ENCODE measurements at regions not wholly inside any gene's neighbourhood (a gene's known extent, or its start where the extent isn't known, plus 50 kb on each side); places are given as distances from the start of the nearest gene placed in this dataset.
"Not testable (repeated sequence)": the region's sequence is repeated elsewhere in the genome, so short reads cannot be mapped to it uniquely, and the experiment has no call there.

DNA sequence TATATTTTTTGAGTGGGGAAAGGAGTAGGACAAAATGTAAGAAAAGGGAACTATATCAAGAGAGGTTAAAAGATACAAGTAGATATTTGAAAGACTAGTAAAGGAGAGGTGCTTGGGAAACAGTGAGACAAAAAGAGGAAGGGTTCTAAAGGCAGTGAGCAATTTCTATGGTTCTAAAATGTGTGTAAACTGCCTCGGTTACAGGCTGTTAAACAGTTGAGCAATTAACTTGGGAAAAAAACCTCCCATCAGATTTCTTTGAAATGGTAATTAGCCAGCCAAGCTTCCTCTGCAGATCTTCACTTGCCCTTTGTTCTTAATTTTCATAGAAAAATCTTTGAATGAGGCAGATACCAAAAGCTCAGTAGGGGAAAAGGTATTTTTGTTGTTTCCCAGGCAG, 238.7 kb upstream of the KCNH7 start:
- Histone ChIP-seq H3K9me3 (ENCODE audit: control insufficient read depth in 1 of 2, low read length in 2 of 2) (no peaks in the 10 kb centered on the region), H3K27ac (ENCODE audit: low read depth, low read length) (no peak overlapping the region), H3K36me3 (ENCODE audit: control insufficient read depth in 1 of 2, insufficient read depth in 2 of 2, low read length in 2 of 2) (no peaks in the 10 kb centered on the region), H3K4me3 (ENCODE audit: low read depth in 1 of 2, low read length in 2 of 2) (no peak overlapping the region), H3K9ac (ENCODE audit: low read depth in 1 of 2, low read length in 2 of 2) (no peak overlapping the region), H3K27me3 (ENCODE audit: control insufficient read depth in 1 of 2, insufficient read depth in 2 of 2, low read length in 2 of 2) (no peaks in the 10 kb centered on the region), H3K4me1 (ENCODE audit: control insufficient read depth in 1 of 2, insufficient read depth in 2 of 2, low read length in 2 of 2) (no peaks in the 10 kb centered on the region)

DNA sequence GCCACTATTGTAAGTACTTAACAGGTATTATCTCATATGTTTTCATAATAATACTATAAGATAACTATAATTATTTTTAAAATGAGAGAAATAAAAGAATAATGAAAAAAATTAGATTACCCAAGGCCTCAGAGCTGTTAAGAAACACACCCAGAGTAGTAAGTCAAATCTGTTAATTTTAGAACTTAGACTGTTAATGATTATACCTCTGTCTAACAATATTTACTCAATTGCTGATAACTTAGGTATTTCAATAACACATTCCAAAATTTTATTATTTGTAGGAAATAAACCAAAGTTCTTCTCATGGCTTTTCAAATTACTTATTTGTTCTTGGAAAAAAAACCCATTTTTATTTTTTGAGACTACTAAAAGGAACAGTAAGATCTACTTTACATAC, 227.5 kb upstream of the KCNH7 start:
- no peak overlapping the region for H3K27ac ChIP-seq (ENCODE audit: low read depth, low read length)
- no peak overlapping the region for H3K4me3 ChIP-seq (ENCODE audit: low read depth in 1 of 2, low read length in 2 of 2)

DNA sequence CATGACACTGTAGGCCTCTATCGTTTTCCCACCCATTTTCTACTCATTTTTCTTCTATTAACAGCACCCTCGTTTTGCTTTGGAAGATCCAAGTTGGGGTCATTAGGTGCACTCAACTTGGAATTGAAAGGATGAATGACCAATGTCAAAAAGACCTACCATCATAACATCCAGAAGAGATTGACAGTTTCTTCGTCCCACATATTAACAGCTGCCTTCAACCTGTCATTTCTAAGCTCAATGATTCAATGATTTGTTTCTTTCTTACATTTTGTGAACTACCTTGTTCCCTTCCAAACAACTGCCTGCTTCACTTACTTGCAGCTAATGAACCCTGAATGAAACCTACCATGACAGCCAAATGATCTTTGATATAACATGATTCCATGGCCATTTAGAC, 224.0 kb upstream of the KCNH7 start:
- H3K36me3 ChIP-seq (ENCODE audit: control insufficient read depth in 1 of 2, insufficient read depth in 2 of 2, low read length in 2 of 2), result no peaks in the 10 kb centered on the region
- H3K9me3 ChIP-seq (ENCODE audit: control insufficient read depth in 1 of 2, low read length in 2 of 2), result no peaks in the 10 kb centered on the region
- H3K4me1 ChIP-seq (ENCODE audit: control insufficient read depth in 1 of 2, insufficient read depth in 2 of 2, low read length in 2 of 2), result no peaks in the 10 kb centered on the region
- H3K27ac ChIP-seq (ENCODE audit: low read depth, low read length), result no peak overlapping the region
- no peak overlapping the region for H3K4me3 ChIP-seq (ENCODE audit: low read depth in 1 of 2, low read length in 2 of 2)
- H3K9ac ChIP-seq (ENCODE audit: low read depth in 1 of 2, low read length in 2 of 2), result no peak overlapping the region
- no peaks in the 10 kb centered on the region for H3K27me3 ChIP-seq (ENCODE audit: control insufficient read depth in 1 of 2, insufficient read depth in 2 of 2, low read length in 2 of 2)

More for the DNA sequence above, 227.5 kb upstream of the KCNH7 start:
- H3K4me1 ChIP-seq (ENCODE audit: control insufficient read depth in 1 of 2, insufficient read depth in 2 of 2, low read length in 2 of 2), result no peaks in the 10 kb centered on the region
- H3K9me3 ChIP-seq (ENCODE audit: control insufficient read depth in 1 of 2, low read length in 2 of 2), result no peaks in the 10 kb centered on the region
- no peaks in the 10 kb centered on the region for H3K36me3 ChIP-seq (ENCODE audit: control insufficient read depth in 1 of 2, insufficient read depth in 2 of 2, low read length in 2 of 2)
- H3K27me3 ChIP-seq (ENCODE audit: control insufficient read depth in 1 of 2, insufficient read depth in 2 of 2, low read length in 2 of 2), result no peaks in the 10 kb centered on the region
- H3K9ac ChIP-seq (ENCODE audit: low read depth in 1 of 2, low read length in 2 of 2), result no peak overlapping the region

DNA sequence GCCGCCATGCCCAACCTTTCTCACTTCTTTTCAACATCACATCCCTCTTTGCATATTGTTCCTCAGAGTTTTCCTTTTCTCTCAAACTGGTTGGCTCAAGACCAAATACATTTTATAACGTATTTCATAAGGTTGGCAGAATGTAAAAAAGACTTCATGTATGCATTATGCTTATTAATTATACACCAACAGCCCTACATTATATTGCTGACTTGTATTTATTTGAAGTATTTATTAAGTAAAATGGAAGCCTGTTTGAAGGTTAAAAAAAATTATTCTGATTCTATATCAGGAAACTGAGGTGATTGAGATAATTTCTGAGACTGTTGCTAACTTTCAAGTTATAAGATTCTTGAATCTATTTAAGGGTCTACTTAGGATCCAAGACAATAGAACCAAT, 208.0 kb upstream of the KCNH7 start:
- Histone ChIP-seq H3K4me1 (ENCODE audit: control insufficient read depth in 1 of 2, insufficient read depth in 2 of 2, low read length in 2 of 2) (no peaks in the 10 kb centered on the region), H3K9ac (ENCODE audit: low read depth in 1 of 2, low read length in 2 of 2) (no peak overlapping the region), H3K36me3 (ENCODE audit: control insufficient read depth in 1 of 2, insufficient read depth in 2 of 2, low read length in 2 of 2) (no peaks in the 10 kb centered on the region), H3K27ac (ENCODE audit: low read depth, low read length) (no peak overlapping the region), H3K9me3 (ENCODE audit: control insufficient read depth in 1 of 2, low read length in 2 of 2) (no peaks in the 10 kb centered on the region), H3K27me3 (ENCODE audit: control insufficient read depth in 1 of 2, insufficient read depth in 2 of 2, low read length in 2 of 2) (no peaks in the 10 kb centered on the region), H3K4me3 (ENCODE audit: low read depth in 1 of 2, low read length in 2 of 2) (no peak overlapping the region)

DNA sequence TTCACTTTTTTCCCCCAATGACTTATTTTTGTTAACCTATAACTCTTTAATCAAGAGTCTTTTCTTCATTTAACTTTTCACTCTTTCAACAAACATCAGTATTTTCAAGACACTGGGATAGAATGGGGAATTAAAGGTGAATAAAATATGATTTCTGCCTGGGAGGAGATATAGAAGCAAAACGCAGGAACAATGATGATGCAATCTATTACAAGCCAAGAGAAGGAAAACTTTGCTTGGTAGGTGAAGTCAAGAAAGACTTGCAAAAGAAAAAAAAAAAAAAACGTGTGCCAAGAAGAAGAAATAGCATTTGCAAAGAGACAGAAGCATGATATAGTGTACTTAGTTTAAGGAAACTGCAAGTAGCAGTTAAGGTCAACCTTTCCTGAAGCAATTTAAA, 207.3 kb upstream of the KCNH7 start:
- H3K36me3 ChIP-seq (ENCODE audit: control insufficient read depth in 1 of 2, insufficient read depth in 2 of 2, low read length in 2 of 2), result no peaks in the 10 kb centered on the region
- H3K4me3 ChIP-seq (ENCODE audit: low read depth in 1 of 2, low read length in 2 of 2), result no peak overlapping the region
- H3K9ac ChIP-seq (ENCODE audit: low read depth in 1 of 2, low read length in 2 of 2), result no peak overlapping the region
- no peak overlapping the region for H3K27ac ChIP-seq (ENCODE audit: low read depth, low read length)
- H3K9me3 ChIP-seq (ENCODE audit: control insufficient read depth in 1 of 2, low read length in 2 of 2), result no peaks in the 10 kb centered on the region
- no peaks in the 10 kb centered on the region for H3K4me1 ChIP-seq (ENCODE audit: control insufficient read depth in 1 of 2, insufficient read depth in 2 of 2, low read length in 2 of 2)
- H3K27me3 ChIP-seq (ENCODE audit: control insufficient read depth in 1 of 2, insufficient read depth in 2 of 2, low read length in 2 of 2), result no peaks in the 10 kb centered on the region

DNA sequence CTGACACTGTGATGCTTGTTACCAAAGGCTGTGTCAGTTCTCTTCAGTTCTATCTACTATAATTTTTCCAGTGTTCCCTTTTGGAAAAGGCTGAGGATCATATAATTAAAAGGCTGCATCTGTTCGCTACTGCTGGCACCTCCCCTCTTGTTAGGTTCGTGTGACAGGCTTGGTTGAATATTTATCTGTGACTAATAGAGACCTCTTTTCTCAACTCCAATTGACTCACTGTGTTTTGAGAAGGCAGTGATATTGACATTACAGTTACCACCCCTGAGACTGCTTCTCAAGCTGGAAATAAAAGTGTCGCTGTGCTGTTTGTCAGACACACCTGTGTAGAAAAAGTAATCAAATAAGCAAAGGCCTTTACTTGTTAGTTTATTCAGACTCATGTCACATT, 205.5 kb upstream of the KCNH7 start:
- no peaks in the 10 kb centered on the region for H3K9me3 ChIP-seq (ENCODE audit: control insufficient read depth in 1 of 2, low read length in 2 of 2)
- no peak overlapping the region for H3K9ac ChIP-seq (ENCODE audit: low read depth in 1 of 2, low read length in 2 of 2)
- H3K36me3 ChIP-seq (ENCODE audit: control insufficient read depth in 1 of 2, insufficient read depth in 2 of 2, low read length in 2 of 2), result no peaks in the 10 kb centered on the region
- no peaks in the 10 kb centered on the region for H3K4me1 ChIP-seq (ENCODE audit: control insufficient read depth in 1 of 2, insufficient read depth in 2 of 2, low read length in 2 of 2)
- H3K27me3 ChIP-seq (ENCODE audit: control insufficient read depth in 1 of 2, insufficient read depth in 2 of 2, low read length in 2 of 2), result no peaks in the 10 kb centered on the region
- no peak overlapping the region for H3K4me3 ChIP-seq (ENCODE audit: low read depth in 1 of 2, low read length in 2 of 2)
- H3K27ac ChIP-seq (ENCODE audit: low read depth, low read length), result no peak overlapping the region

DNA sequence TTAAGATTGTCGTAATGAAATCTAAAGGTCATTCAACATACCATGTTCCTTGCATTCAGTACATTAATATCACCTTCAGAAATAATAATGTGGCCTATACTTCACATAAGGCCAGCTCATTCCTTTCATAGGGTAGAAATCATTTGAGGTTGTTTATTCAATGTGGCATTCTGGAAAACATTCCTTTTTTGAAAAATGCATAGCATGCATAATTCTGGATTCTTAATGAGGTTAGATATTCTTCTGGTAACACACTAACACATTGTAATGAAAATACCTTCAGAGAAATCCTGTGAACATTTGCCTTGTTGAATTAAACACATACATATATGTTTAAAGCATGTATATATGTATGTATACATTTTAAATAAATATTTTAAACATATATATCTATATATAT, 204.6 kb upstream of the KCNH7 start:
- H3K9me3 ChIP-seq (ENCODE audit: control insufficient read depth in 1 of 2, low read length in 2 of 2), result no peaks in the 10 kb centered on the region
- no peak overlapping the region for H3K27ac ChIP-seq (ENCODE audit: low read depth, low read length)
- no peaks in the 10 kb centered on the region for H3K4me1 ChIP-seq (ENCODE audit: control insufficient read depth in 1 of 2, insufficient read depth in 2 of 2, low read length in 2 of 2)
- H3K36me3 ChIP-seq (ENCODE audit: control insufficient read depth in 1 of 2, insufficient read depth in 2 of 2, low read length in 2 of 2), result no peaks in the 10 kb centered on the region
- H3K9ac ChIP-seq (ENCODE audit: low read depth in 1 of 2, low read length in 2 of 2), result no peak overlapping the region
- no peaks in the 10 kb centered on the region for H3K27me3 ChIP-seq (ENCODE audit: control insufficient read depth in 1 of 2, insufficient read depth in 2 of 2, low read length in 2 of 2)
- H3K4me3 ChIP-seq (ENCODE audit: low read depth in 1 of 2, low read length in 2 of 2), result no peak overlapping the region

DNA sequence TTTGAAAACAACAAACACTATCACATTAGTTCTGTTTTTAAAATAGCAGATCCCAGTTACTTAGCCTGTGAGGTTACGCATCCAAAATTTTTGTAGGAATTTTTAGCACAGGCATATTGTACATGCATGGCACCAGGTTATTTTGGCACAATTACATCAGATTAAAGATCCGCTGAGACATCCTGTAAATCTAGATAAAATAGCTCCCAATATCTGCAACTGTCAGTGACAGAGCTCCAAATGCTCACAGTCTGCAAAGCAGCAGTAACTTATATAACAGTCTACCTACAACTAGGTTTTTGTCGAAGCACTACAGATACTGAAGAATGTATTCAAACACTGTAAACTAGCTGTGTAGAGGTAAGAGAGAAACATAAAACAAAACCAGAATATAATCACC, 200.7 kb upstream of the KCNH7 start:
- H3K9ac ChIP-seq (ENCODE audit: low read depth in 1 of 2, low read length in 2 of 2), result no peak overlapping the region
- no peaks in the 10 kb centered on the region for H3K9me3 ChIP-seq (ENCODE audit: control insufficient read depth in 1 of 2, low read length in 2 of 2)

DNA sequence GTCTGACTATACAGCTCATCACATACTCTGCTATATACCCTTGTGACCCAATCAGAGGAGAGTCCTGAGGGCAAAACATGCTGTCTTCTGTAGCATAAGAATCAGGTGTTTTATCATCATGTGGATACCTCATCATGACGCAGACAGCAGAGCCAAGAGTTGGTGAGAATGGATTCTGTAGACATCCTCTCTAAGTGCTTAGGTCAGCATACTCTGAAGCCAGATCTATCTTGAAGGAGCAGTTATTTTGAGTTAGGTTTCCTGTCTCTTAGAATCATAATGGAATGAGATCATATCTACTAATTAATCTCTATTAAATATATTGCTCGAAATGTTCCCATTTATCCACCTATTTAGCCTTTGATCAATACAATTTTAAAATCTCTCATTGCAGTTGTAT, 190.2 kb upstream of the KCNH7 start:
- no peak overlapping the region for H3K27ac ChIP-seq (ENCODE audit: low read depth, low read length)
- H3K9ac ChIP-seq (ENCODE audit: low read depth in 1 of 2, low read length in 2 of 2), result no peak overlapping the region
- H3K9me3 ChIP-seq (ENCODE audit: control insufficient read depth in 1 of 2, low read length in 2 of 2), result no peaks in the 10 kb centered on the region

More for the DNA sequence above, 200.7 kb upstream of the KCNH7 start:
- Histone ChIP-seq H3K27ac (ENCODE audit: low read depth, low read length) (no peak overlapping the region), H3K36me3 (ENCODE audit: control insufficient read depth in 1 of 2, insufficient read depth in 2 of 2, low read length in 2 of 2) (no peaks in the 10 kb centered on the region), H3K4me1 (ENCODE audit: control insufficient read depth in 1 of 2, insufficient read depth in 2 of 2, low read length in 2 of 2) (no peaks in the 10 kb centered on the region), H3K27me3 (ENCODE audit: control insufficient read depth in 1 of 2, insufficient read depth in 2 of 2, low read length in 2 of 2) (no peaks in the 10 kb centered on the region), H3K4me3 (ENCODE audit: low read depth in 1 of 2, low read length in 2 of 2) (no peak overlapping the region)

DNA sequence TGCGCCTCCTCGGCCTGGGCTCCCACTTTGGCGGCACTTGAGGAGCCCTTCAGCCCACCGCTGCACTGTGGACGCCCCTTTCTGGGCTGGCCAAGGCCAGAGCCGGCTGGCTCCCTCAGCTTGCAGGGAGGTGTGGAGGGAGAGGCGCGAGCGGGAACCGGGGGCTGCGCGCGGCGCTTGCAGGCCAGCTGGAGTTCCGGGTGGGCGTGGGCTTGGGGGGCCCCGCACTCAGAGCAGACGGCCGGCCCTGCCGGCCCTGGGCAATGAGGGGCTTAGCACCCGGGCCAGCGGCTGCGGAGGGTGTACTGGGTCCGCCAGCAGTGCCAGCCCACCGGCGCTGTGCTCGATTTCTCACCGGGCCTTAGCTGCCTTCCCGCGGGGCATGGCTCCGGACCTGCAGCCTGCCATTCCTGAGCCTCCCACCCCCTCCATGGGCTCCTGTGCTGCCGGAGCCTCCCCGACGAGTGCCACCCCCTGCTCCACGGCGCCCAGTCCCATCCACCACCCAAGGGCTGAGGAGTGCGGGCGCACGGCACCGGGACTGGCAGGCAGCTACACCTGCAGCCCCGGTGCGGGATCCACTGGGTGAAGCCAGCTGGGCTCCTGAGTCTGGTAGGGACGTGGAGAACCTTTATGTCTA, 187.7 kb upstream of the KCNH7 start:
- H3K9me3 ChIP-seq (ENCODE audit: control insufficient read depth in 1 of 2, low read length in 2 of 2); H3K4me3 ChIP-seq (ENCODE audit: low read depth in 1 of 2, low read length in 2 of 2); H3K9ac ChIP-seq (ENCODE audit: low read depth in 1 of 2, low read length in 2 of 2); H3K36me3 ChIP-seq (ENCODE audit: control insufficient read depth in 1 of 2, insufficient read depth in 2 of 2, low read length in 2 of 2); H3K27me3 ChIP-seq (ENCODE audit: control insufficient read depth in 1 of 2, insufficient read depth in 2 of 2, low read length in 2 of 2); H3K27ac ChIP-seq (ENCODE audit: low read depth, low read length); H3K4me1 ChIP-seq (ENCODE audit: control insufficient read depth in 1 of 2, insufficient read depth in 2 of 2, low read length in 2 of 2): not testable (repeated sequence)

More for the DNA sequence above, 190.2 kb upstream of the KCNH7 start:
- Histone ChIP-seq H3K27me3 (ENCODE audit: control insufficient read depth in 1 of 2, insufficient read depth in 2 of 2, low read length in 2 of 2) (no peaks in the 10 kb centered on the region), H3K4me3 (ENCODE audit: low read depth in 1 of 2, low read length in 2 of 2) (no peak overlapping the region), H3K4me1 (ENCODE audit: control insufficient read depth in 1 of 2, insufficient read depth in 2 of 2, low read length in 2 of 2) (no peaks in the 10 kb centered on the region), H3K36me3 (ENCODE audit: control insufficient read depth in 1 of 2, insufficient read depth in 2 of 2, low read length in 2 of 2) (no peaks in the 10 kb centered on the region)

DNA sequence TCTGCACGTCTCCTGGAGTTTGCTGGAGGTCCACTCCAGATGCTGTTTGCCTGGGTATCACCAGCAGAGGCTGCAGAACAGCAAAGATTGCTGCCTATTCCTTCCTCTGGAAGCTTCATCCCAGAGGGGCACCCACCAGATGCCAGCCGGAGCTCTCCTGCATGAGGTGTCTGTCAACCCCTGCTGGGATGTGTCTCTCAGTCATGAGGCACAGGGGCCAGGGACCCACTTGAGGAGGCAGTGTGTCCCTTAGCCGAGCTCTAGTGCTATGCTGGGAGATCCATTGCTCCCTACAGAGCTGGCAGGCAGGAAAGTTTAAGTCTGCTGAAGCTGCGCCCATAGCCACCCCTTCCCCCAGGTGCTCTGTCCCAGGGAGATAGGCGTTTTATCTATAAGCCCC, 178.3 kb upstream of the KCNH7 start:
- not testable (repeated sequence) for H3K36me3 ChIP-seq (ENCODE audit: control insufficient read depth in 1 of 2, insufficient read depth in 2 of 2, low read length in 2 of 2); H3K27me3 ChIP-seq (ENCODE audit: control insufficient read depth in 1 of 2, insufficient read depth in 2 of 2, low read length in 2 of 2); H3K9ac ChIP-seq (ENCODE audit: low read depth in 1 of 2, low read length in 2 of 2); H3K4me3 ChIP-seq (ENCODE audit: low read depth in 1 of 2, low read length in 2 of 2); H3K27ac ChIP-seq (ENCODE audit: low read depth, low read length); H3K4me1 ChIP-seq (ENCODE audit: control insufficient read depth in 1 of 2, insufficient read depth in 2 of 2, low read length in 2 of 2); H3K9me3 ChIP-seq (ENCODE audit: control insufficient read depth in 1 of 2, low read length in 2 of 2)
